GM18870 (cell line): ENCODE measurements at regions not wholly inside any gene's neighbourhood (a gene's known extent, or its start where the extent isn't known, plus 50 kb on each side); places are given as distances from the start of the nearest gene placed in this dataset.
"Not testable (repeated sequence)": the region's sequence is repeated elsewhere in the genome, so short reads cannot be mapped to it uniquely, and the experiment has no call there.

Experiments used
- ATAC-seq: cut with Tn5 transposase; IDR thresholded peaks from one replicate; pipeline ENCODE4 v1.9.1; 2021; ENCODE audit warnings: moderate library complexity; ENCODE audit not compliant: unreplicated experiment

GRCh38 chr3:151675858-151676615 lies 57.7 kb upstream of the AADACL2 start:
- no peak for ATAC-seq

- no peak for ATAC-seq
Measured at GRCh38 chr3:151673974-151674373, 59.8 kb upstream of the AADACL2 start.

GRCh38 chr3:151667762-151668161 lies 66.0 kb upstream of the AADACL2 start:
- not testable (repeated sequence) for ATAC-seq

- ATAC-seq: no peak
Measured at GRCh38 chr3:151660885-151661284, 72.8 kb upstream of the AADACL2 start.

GRCh38 chr3:151644986-151645385 lies 88.7 kb upstream of the AADACL2 start:
- ATAC-seq: no peak

GRCh38 chr3:151644020-151644620 lies 89.6 kb upstream of the AADACL2 start:
- ATAC-seq: no peak

- no peak for ATAC-seq
Measured at GRCh38 chr3:151639418-151639740, 94.3 kb upstream of the AADACL2 start.

GRCh38 chr3:151638555-151639417 lies 94.9 kb upstream of the AADACL2 start:
- no peak for ATAC-seq

GRCh38 chr3:151635905-151636304 lies 97.8 kb upstream of the AADACL2 start:
- no peak for ATAC-seq

GRCh38 chr3:151631946-151632345 lies 101.8 kb upstream of the AADACL2 start:
- ATAC-seq: no peak

GRCh38 chr3:151630938-151631441 lies 102.7 kb upstream of the AADACL2 start:
- ATAC-seq: no peak

GRCh38 chr3:151630035-151630434 lies 103.7 kb upstream of the AADACL2 start:
- ATAC-seq: no peak

- ATAC-seq: no peak
Measured at GRCh38 chr3:151625586-151625985, 108.1 kb upstream of the AADACL2 start.

- no peak for ATAC-seq
Measured at GRCh38 chr3:151625086-151625485, 108.6 kb upstream of the AADACL2 start.

GRCh38 chr3:151620071-151620470 lies 113.7 kb upstream of the AADACL2 start:
- ATAC-seq: no peak

GRCh38 chr3:151615464-151615863 lies 118.3 kb upstream of the AADACL2 start:
- no peak for ATAC-seq

GRCh38 chr3:151612115-151612514 lies 121.6 kb upstream of the AADACL2 start:
- no peak for ATAC-seq

GRCh38 chr3:151611419-151611818 lies 122.3 kb upstream of the AADACL2 start:
- no peak for ATAC-seq

- ATAC-seq: no peak
Measured at GRCh38 chr3:151609491-151609890, 124.2 kb upstream of the AADACL2 start.

- no peak for ATAC-seq
Measured at GRCh38 chr3:151604891-151605290, 128.8 kb upstream of the AADACL2 start.

- ATAC-seq: no peak
Measured at GRCh38 chr3:151600783-151601182, 132.9 kb upstream of the AADACL2 start.
